Tibial nerve (tissue), 4 donors: ENCODE measurements at regions not wholly inside any gene's neighbourhood (a gene's known extent, or its start where the extent isn't known, plus 50 kb on each side); places are given as distances from the start of the nearest gene placed in this dataset.

Source experiments
- CTCF ChIP-seq, 5 experiments: fragments of 200-600 bp in 3 of 5; fragments of 450-650 bp in 2 of 5; sonication (generic) in 3 of 5; IDR thresholded peaks; one replicate each; pipeline ENCODE4 v1.5.1; 2016 to 2019; ENCODE audit warnings: antibody characterized with exemption in 5 of 5, mild to moderate bottlenecking in 3 of 5, moderate library complexity in 2 of 5
- EP300 ChIP-seq, 2 donors: sonication (generic); formaldehyde crosslinking; IDR thresholded peaks; one replicate each; pipeline ENCODE4 v1.6.1; 2017; ENCODE audit warnings: antibody characterized with exemption in 2 of 2, mild to moderate bottlenecking in 1 of 2
- POLR2A ChIP-seq, 2 donors: fragments of 450-650 bp; IDR thresholded peaks; one replicate each; pipeline ENCODE4 v1.6.1; 2017; ENCODE audit warnings: antibody characterized with exemption in 2 of 2, mild to moderate bottlenecking in 2 of 2, moderate library complexity in 2 of 2

- TF ChIP-seq CTCF (IDR thresholded peaks at IDR 0.05) (no peak), POLR2A (IDR thresholded peaks at IDR 0.05) (no peak), EP300 (IDR thresholded peaks at IDR 0.05) (no peak)
Observed at GRCh38 chr5:98243972-98244371, 529.5 kb upstream of the RGMB start.
